HEK293T (cell line): ENCODE measurements at regions not wholly inside any gene's neighbourhood (a gene's known extent, or its start where the extent isn't known, plus 50 kb on each side); places are given as distances from the start of the nearest gene placed in this dataset.

Experiments used
- CTCF ChIA-PET: fragments of 350-600 bp; formaldehyde crosslinking; extraction: SDS; loops from one replicate; lab custom pipeline; 2021; ENCODE audit warnings: antibody characterized with exemption, inconsistent platforms; lab: Yijun Ruan, JAX
- POLR2A ChIA-PET: fragments of 350-600 bp; formaldehyde crosslinking; extraction: SDS; loops from one replicate; lab custom pipeline; 2020; ENCODE audit warnings: antibody characterized with exemption, inconsistent platforms; lab: Yijun Ruan, JAX
- DNase-seq: peaks from one replicate; pipeline ENCODE4 v3.0.0; 2012; ENCODE audit warnings: mixed read lengths; ENCODE audit errors: extremely low spot score
- ARNT ChIP-seq: fragments of 450-650 bp; IDR thresholded peaks from 2 replicates; pipeline ENCODE4 v1.6.1; 2017; ENCODE audit warnings: mild to moderate bottlenecking
- BHLHE40 ChIP-seq: fragments of 450-650 bp; IDR thresholded peaks from 2 replicates; pipeline ENCODE4 v1.6.1; 2016; ENCODE audit warnings: mild to moderate bottlenecking, moderate library complexity, borderline replicate concordance
- CTBP1 ChIP-seq: fragments of 450-650 bp; IDR thresholded peaks from 2 replicates; pipeline ENCODE4 v1.6.1; 2016; ENCODE audit warnings: borderline replicate concordance
- ELF4 ChIP-seq: fragments of 450-650 bp; IDR thresholded peaks from 2 replicates; pipeline ENCODE4 v1.6.1; 2017; ENCODE audit warnings: antibody characterized with exemption
- FOXA1 ChIP-seq: fragments of 450-650 bp; IDR thresholded peaks from 2 replicates; pipeline ENCODE4 v1.6.1; 2016; ENCODE audit warnings: mild to moderate bottlenecking
- FOXK2 ChIP-seq: fragments of 450-650 bp; IDR thresholded peaks from 2 replicates; pipeline ENCODE4 v1.6.1; 2016; ENCODE audit warnings: mild to moderate bottlenecking
- FOXM1 ChIP-seq: fragments of 450-650 bp; IDR thresholded peaks from 2 replicates; pipeline ENCODE4 v1.6.1; 2017; ENCODE audit warnings: mild to moderate bottlenecking, borderline replicate concordance
- HDGF ChIP-seq: fragments of 450-650 bp; IDR thresholded peaks from 2 replicates; pipeline ENCODE4 v1.6.1; 2017; ENCODE audit warnings: antibody characterized with exemption, borderline replicate concordance
- L3MBTL2 ChIP-seq: fragments of 450-650 bp; conservative IDR thresholded peaks from 2 replicates; pipeline ENCODE4 v1.6.1; 2016; ENCODE audit warnings: mild to moderate bottlenecking
- LEF1 ChIP-seq: fragments of 450-650 bp; IDR thresholded peaks from 2 replicates; pipeline ENCODE4 v1.6.1; 2017; ENCODE audit warnings: mild to moderate bottlenecking, borderline replicate concordance
- NFRKB ChIP-seq: fragments of 450-650 bp; IDR thresholded peaks from 2 replicates; pipeline ENCODE4 v1.6.1; 2016; ENCODE audit warnings: mild to moderate bottlenecking, moderate library complexity
- SP1 ChIP-seq: fragments of 450-650 bp; IDR thresholded peaks from 2 replicates; pipeline ENCODE4 v1.6.1; 2017
- SUZ12 ChIP-seq: fragments of 450-650 bp; IDR thresholded peaks from 2 replicates; pipeline ENCODE4 v1.6.1; 2016; ENCODE audit warnings: mild to moderate bottlenecking
- TARDBP ChIP-seq: fragments of 450-650 bp; IDR thresholded peaks from 2 replicates; pipeline ENCODE4 v1.6.1; 2016
- ZNF384 ChIP-seq: fragments of 450-650 bp; IDR thresholded peaks from 2 replicates; pipeline ENCODE4 v1.6.1; 2016
- TF ChIP-seq, protein P1 (sequence below): fragments of 450-650 bp; IDR thresholded peaks from 2 replicates; pipeline ENCODE4 v1.6.1; 2016

- POLR2A ChIA-PET, result no interaction called here
- no peak for DNase-seq
- CTCF ChIA-PET, result no interaction called here
- no peak for TF ChIP-seq FOXA1
- no peak for TF ChIP-seq FOXM1
- no peak for TF ChIP-seq L3MBTL2
- TF ChIP-seq SP1, result no peak
- TF ChIP-seq ARNT, result no peak
- TF ChIP-seq HDGF, result no peak
- TF ChIP-seq NFRKB, result no peak
- no peak for TF ChIP-seq FOXK2
- TF ChIP-seq, protein P1, sequence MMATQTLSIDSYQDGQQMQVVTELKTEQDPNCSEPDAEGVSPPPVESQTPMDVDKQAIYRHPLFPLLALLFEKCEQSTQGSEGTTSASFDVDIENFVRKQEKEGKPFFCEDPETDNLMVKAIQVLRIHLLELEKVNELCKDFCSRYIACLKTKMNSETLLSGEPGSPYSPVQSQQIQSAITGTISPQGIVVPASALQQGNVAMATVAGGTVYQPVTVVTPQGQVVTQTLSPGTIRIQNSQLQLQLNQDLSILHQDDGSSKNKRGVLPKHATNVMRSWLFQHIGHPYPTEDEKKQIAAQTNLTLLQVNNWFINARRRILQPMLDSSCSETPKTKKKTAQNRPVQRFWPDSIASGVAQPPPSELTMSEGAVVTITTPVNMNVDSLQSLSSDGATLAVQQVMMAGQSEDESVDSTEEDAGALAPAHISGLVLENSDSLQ, result no peak
- no peak for TF ChIP-seq BHLHE40
- TF ChIP-seq TARDBP, result no peak
- TF ChIP-seq ZNF384, result no peak
- no peak for TF ChIP-seq CTBP1
- TF ChIP-seq LEF1, result no peak
- TF ChIP-seq SUZ12, result no peak
- TF ChIP-seq ELF4, result no peak
Measured at GRCh38 chr9:129283705-129284606, 105.9 kb upstream of the IER5L start.

- POLR2A ChIA-PET, result no interaction called here
- TF ChIP-seq TARDBP (no peak), NFRKB (no peak), L3MBTL2 (no peak), FOXA1 (no peak), ELF4 (no peak), FOXM1 (no peak), CTBP1 (no peak), BHLHE40 (no peak), HDGF (no peak), ZNF384 (no peak), LEF1 (no peak), FOXK2 (no peak), ARNT (no peak), SUZ12 (no peak)
- TF ChIP-seq, protein P1, result no peak
- DNase-seq, result no peak
- CTCF ChIA-PET, result no interaction called here
Measured at GRCh38 chr9:129283291-129283691, 105.2 kb upstream of the IER5L start.

DNA sequence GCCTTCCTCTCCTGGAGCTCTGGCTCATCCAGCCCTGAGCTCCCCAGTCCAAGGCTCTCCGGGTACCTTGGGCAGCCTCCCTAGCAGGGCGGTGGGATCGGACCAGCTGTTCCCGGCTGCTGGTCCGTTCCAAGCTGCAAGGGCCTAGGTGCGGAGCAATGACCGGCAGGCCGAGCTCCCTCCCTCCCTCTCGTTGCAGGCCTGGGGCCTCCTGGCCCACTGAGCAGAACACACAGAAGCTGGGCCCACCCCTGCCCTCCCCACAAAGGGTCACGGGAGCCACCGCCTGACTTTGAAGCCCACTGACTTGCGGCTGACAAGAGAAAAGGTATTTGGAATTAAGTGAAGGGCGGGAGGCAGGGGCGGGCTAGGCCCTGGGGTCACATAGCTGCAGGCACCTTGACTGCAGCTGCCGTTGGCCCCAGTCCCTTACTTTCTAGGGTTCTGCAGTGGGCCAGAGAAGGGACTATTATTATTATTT, 104.7 kb upstream of the IER5L start:
- DNase-seq, result no peak
- CTCF ChIA-PET, result interaction anchor here (0.6 kb wide), 1 partner anchor 269 kb away, joined by 4 read pairs; no protein-coding TSS in a partner anchor
- TF ChIP-seq BHLHE40 (no peak), TARDBP (no peak), FOXM1 (no peak), ZNF384 (no peak), FOXA1 (no peak), NFRKB (no peak), CTBP1 (no peak), FOXK2 (no peak), SP1 (no peak), ELF4 (no peak), HDGF (no peak), SUZ12 (no peak), LEF1 (no peak), L3MBTL2 (no peak), ARNT (no peak)
- TF ChIP-seq, protein P1, result no peak
- POLR2A ChIA-PET, result no interaction called here

- ChIA-PET CTCF (interaction anchor here (0.6 kb wide), 1 partner anchor 270 kb away, joined by 4 read pairs; no protein-coding TSS in a partner anchor), POLR2A (no interaction called here)
- no peak for DNase-seq
- TF ChIP-seq ARNT (no peak), L3MBTL2 (no peak), FOXA1 (no peak), TARDBP (no peak), LEF1 (no peak), FOXK2 (no peak), BHLHE40 (no peak), HDGF (no peak), SP1 (no peak), ZNF384 (no peak), CTBP1 (no peak), FOXM1 (no peak), NFRKB (no peak), SUZ12 (no peak), ELF4 (no peak)
- TF ChIP-seq, protein P1, result no peak
Measured at GRCh38 chr9:129282272-129282671, 104.2 kb upstream of the IER5L start.

DNA sequence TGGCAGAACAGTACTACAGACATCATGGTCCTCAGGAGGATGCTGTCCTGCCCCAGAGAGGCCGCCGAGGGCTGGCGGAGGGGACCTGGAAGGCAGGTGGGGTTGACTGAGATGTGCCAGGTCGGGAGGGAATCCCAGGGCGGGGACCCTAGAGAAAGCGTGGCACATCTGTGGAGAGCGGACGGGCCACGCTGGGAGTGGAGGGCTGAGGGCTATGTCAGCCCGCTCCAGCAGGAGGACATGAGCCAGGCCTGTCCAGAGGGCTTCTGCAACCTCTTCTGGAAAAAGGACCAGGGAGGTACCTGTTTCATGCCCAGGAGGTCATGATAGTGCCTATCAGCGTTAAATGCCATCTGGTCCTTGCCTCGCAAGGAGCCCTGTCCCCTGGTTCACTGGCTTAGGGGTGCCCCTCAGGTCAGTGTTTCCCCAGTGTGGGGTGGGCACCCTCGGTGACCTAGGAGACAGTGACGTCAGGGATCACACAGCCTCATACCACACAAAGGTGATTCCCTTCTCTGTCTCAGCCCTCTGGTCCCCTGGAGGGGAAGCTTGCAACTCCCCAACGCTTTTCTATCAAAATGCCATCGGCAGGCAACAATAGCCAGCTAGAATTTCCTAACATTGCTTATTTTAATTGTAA, 103.6 kb upstream of the IER5L start:
- TF ChIP-seq LEF1 (no peak), BHLHE40 (no peak), ARNT (no peak), FOXM1 (no peak), SUZ12 (no peak), FOXA1 (no peak), FOXK2 (no peak)
- no peak for DNase-seq
- ChIA-PET CTCF (no interaction called here), POLR2A (no interaction called here)
